ENCODE measurements at regions not wholly inside any gene's neighbourhood (a gene's known extent, or its start where the extent isn't known, plus 50 kb on each side); places are given as distances from the start of the nearest gene placed in this dataset.
A peak's percentile ranks its signal among the peaks of the same experiment; 100 is the strongest.
"Not testable (repeated sequence)": the region's sequence is repeated elsewhere in the genome, so short reads cannot be mapped to it uniquely, and the experiment has no call there.

DNA sequence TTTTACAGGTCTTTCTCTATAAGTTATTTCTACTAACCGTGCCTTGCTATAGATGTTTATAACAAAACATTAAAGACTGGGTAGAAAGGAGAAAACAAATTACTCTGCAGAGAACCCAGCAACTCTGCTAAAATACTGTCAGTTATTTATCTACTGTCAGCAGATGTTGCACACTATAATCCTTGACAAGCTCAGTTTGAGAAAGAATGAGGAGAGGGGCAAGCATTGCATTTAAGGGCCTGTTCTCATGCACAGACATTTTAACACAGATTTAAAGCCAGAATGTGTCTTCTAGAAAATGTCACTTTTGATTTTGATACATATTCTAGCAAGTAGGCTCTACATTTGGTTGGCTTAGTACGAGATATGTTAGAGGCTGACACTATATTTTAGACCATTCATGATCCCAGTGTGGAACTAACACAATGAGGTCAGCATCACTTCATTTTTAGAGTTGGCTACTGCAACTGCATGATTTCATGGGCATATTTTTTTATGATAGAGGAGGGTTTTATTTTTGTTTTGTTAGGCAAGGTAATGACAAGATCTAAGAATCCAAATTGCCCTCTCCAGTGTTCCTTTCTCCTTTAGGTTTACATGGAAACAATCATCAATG lies 516.4 kb downstream of the ZEB2 start:
- DNase-seq, result no peak

- no peak for DNase-seq
These were observed 522.9 kb downstream of the ZEB2 start for GRCh38 chr2:143996974-143997373.

DNA sequence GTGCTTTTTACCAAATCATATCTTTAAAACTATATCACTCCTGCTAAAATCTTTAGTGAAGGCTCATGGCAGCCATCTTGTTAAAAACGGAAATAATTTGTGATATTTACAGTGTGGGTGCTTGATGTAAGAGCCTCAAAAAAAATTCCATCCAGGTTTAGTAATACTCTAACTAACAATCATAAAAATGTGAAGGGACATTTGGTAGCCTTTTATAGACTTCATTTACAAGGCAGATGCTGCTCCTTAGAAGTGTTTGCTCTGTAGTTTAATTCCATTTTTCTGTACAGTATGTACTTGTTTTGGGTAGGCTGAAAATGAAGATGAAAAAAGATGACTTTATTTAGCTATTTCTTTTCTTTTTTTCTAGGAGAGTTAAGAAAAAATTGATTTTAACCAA lies 525.0 kb downstream of the ZEB2 start:
- DNase-seq, result no peak

DNA sequence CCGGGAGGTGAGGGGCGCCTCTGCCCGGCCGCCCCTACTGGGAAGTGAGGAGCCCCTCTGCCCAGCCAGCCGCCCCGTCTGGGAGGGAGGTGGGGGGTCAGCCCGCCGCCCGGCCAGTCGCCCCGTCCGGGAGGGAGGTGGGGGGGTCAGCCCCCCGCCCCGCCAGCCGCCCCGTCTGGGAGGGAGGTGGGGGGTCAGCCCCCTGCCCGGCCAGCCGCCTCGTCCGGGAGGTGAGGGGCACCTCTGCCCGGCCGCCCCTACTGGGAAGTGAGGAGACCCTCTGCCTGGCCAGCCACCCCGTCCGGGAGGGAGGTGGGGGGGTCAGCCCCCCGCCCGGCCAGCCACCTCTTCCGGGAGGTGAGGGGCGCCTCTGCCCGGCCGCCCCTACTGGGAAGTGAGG lies 528.3 kb downstream of the ZEB2 start:
- not testable (repeated sequence) for DNase-seq

DNA sequence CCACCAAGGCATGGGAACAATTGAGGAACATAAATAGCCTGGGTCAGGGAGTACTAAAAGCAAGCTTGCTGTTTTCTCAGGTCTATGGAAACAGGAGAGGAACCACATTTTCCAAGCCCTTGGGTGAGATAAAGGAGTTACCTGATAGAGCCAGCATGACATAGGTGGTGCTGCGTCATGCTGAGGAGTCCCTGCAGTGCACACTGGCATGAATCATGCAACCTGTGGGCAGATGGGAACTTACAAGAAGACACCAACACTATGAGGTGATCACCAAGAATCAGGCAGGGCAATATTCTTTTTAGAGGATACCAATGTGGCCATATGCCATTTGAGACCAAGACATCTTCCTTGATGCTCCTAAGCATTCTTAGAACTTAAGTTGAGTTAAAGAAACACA lies 531.8 kb downstream of the ZEB2 start:
- DNase-seq, result no peak

GRCh38 chr2:143981428-143981827 lies 538.5 kb downstream of the ZEB2 start:
- no peak for DNase-seq

- no peak for DNase-seq
These were observed 542.6 kb downstream of the ZEB2 start for GRCh38 chr2:143977356-143977755.

GRCh38 chr2:143975216-143975615 lies 544.7 kb downstream of the ZEB2 start:
- no peak for DNase-seq

GRCh38 chr2:143974262-143974661 lies 545.7 kb downstream of the ZEB2 start:
- no peak for DNase-seq

DNA sequence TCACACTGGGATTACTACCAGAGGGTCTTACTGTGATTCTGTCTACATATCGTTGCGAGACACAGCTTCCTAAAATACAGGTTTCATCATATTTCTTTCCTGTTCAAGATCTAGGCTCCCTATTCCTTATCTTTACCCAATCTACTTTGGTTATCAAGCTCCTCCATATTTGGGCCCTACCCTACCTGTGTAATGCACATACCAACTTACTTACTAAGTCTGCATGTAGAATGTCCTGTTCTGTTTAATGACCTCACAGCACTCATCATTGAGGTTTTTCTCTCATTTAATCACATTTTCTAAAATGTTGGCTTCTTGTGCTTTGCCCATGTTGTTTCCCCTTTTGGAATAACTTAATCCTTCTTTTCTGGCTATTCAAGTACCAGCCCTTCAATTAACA lies 551.1 kb downstream of the ZEB2 start:
- DNase-seq, result no peak

DNA sequence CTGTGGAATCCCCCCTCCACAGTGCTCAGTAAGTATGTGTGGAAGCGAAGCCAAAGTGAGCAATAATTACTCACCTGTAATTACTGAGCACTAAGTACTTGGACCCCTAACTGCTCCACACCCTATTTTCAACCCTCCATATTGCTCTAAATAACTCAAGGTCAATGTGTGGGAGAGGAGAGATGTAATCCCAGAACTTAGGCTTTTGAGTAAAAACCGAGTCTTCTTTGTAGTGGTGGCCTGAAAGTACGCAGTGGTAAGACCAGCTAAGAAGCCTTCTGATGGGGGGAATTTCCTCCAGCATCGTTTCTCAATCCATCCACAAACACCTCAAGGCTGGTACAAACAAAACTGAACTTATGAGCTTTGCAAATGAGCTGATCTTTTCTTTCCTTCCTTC lies 551.6 kb downstream of the ZEB2 start:
- DNase-seq, result no peak

- DNase-seq, result no peak
These were observed 554.3 kb downstream of the ZEB2 start for GRCh38 chr2:143965493-143966164.

DNA sequence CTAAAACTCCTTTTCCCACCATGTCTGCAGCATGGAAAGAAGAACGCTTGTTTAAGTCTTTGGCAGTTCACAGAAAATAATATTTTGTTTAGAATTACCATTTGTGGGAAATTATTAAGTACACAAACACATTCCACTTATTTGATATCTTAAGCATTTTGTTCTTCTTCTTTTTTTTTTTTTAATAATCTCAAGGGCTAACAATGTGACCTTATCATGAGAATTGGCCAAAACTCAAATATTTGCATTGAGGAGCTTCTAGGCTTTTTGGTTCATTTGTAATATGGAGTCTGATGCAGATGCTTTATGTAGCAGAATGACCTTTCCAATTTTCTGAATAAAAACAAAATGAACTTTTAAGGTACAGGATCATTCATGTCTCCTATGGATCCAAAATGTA lies 555.0 kb downstream of the ZEB2 start:
- DNase-seq, result no peak

DNA sequence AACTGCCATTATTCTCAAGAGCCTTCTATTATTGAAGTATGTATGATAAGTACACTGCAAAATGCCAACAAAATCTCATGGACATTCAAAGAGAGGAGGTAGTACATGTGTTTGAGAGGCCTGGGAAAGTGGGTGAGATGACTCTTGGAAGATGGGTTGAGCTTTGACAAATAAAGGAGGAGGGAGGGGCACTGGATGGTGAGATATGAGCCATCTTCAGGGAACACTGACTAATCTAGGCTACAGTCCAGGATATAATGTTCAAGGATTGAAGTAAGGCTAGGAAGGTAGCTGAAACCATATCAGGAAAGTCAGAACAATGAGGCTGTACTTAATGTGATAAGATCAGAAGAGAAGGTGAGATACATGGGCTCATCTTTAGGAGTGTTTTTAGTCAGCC lies 559.7 kb downstream of the ZEB2 start:
- DNase-seq, result peak; percentile 8

DNA sequence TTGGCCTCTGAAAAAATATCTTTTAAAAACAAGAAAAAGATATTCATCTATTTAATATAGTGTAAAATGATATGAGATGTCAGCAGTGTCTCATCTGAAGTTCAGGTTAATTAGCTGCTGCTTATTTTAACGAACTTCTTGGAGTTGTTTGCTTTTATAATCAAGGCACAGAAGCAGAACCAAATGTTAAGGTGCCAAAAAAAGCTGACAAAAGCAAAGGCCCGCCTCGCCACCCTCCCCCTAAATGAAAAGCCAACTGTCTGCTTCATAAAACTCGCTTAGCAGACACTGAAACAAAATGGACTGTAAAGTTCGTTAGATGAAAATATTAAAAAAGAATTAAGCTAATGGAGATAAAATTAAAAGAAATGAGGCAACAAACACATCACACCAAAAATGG lies 562.6 kb downstream of the ZEB2 start:
- no peak for DNase-seq

GRCh38 chr2:143955401-143956065 lies 564.4 kb downstream of the ZEB2 start:
- DNase-seq, result no peak

DNA sequence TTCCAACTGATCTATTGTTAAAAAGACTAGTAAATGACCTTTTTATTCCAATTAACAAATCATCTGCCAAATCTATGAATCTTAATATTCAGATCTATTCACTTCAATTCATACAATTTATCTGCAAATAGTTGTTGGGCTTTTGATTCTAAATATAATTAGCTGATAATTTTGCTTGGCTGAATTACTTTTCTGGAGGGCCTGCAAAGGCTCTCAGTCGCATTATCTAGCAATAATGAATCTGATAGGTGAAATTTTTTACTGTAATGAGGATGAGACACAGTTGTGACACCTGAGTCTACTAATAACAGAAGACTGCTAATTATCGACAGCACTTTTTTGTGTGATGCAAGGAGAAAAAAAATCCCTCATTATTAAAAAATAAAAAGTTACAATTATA lies 565.1 kb downstream of the ZEB2 start:
- DNase-seq, result no peak

GRCh38 chr2:143954186-143954585 lies 565.7 kb downstream of the ZEB2 start:
- DNase-seq, result no peak

GRCh38 chr2:143953451-143954030 lies 566.4 kb downstream of the ZEB2 start:
- DNase-seq, result no peak

- DNase-seq, result no peak
These were observed 567.4 kb downstream of the ZEB2 start for GRCh38 chr2:143952536-143952935.

DNA sequence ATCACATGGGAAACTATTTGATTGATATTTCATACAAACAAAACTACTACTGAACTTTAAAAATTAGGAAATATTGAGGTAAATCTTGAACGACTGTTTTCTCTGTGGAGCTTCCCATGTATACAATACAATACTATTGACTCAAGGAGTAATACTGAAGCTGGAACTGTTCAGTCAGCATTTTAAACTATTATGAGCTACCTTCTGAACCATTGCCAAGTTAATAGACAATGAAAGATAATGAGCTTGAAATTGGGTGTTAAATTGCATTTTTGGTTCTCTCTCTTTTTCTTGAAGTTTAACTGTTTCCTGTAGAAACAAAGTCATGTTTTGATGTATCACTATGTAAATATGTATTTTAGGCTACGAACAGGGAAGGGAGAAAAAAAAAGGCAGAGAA lies 569.2 kb downstream of the ZEB2 start:
- DNase-seq, result no peak

DNA sequence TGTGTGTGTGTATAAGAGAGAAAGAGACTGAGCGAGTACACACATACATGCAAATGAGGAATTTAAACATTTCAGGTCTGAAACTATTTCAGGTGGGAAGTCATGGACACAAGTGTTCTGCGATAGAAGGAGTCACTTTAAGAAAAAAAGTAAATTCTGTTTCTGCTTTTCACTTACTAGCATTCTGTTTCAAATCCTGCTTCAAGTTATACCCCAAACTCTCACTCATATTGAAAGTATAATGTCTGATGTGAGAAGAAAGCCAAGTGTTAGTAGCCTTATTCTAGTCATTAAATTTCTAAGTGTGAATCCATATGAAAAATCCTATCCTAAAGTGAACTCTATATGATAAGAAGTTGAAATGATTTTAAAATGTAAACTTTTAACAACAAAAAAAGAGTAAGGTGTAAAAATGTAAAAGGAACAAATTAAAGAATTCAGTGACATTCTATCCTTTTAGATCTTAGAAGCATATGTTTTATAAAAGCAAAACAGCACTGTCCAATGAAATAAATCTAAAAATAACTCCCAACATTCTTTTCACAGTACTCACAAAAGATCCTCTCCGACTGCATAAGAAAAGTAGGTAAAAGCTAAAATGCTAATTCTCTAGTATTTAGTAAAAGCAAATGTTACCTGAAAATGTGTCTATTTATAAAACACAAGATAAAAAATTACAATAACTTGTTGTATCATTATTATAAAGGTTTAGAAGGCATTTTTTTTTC lies 570.6 kb downstream of the ZEB2 start:
- no peak for DNase-seq

- no peak for DNase-seq
These were observed 571.2 kb downstream of the ZEB2 start for GRCh38 chr2:143948710-143949109.
